ENCODE measurements at regions not wholly inside any gene's neighbourhood (a gene's known extent, or its start where the extent isn't known, plus 50 kb on each side); places are given as distances from the start of the nearest gene placed in this dataset.

GRCh38 chr10:44173608-44173894 is 211.3 kb downstream of the CXCL12 start:
- TF ChIP-seq EZH2 (IDR thresholded peaks at IDR 0.05; ENCODE audit: low read length) (no peak), CTCF (optimal IDR thresholded peaks at IDR 0.05 in 1 of 3, IDR thresholded peaks at IDR 0.05 in 1 of 3, conservative IDR thresholded peaks at IDR 0.05 in 1 of 3; ENCODE audit: extremely low read depth in 1 of 3, insufficient read depth in 2 of 3, low read length in 3 of 3) (no peak)
